Panc1 (cell line): ENCODE measurements at regions not wholly inside any gene's neighbourhood (a gene's known extent, or its start where the extent isn't known, plus 50 kb on each side); places are given as distances from the start of the nearest gene placed in this dataset.
"Not testable (repeated sequence)": the region's sequence is repeated elsewhere in the genome, so short reads cannot be mapped to it uniquely, and the experiment has no call there.

Source experiments
- CTCF ChIP-seq: fragments of 450-650 bp; IDR thresholded peaks from 2 replicates; pipeline ENCODE4 v1.5.1; 2017; ENCODE audit warnings: mild to moderate bottlenecking
- POLR2AphosphoS5 ChIP-seq: IDR thresholded peaks from 2 replicates; pipeline ENCODE4 v1.6.1; 2012; ENCODE audit warnings: mild to moderate bottlenecking, low read depth, low read length, moderate library complexity
- REST ChIP-seq, 2 experiments: IDR thresholded peaks; 2 replicates each; pipeline ENCODE4 v1.6.1; 2011 to 2012; ENCODE audit warnings: low read depth in 2 of 2, control low read depth in 1 of 2, low read length in 1 of 2, mild to moderate bottlenecking in 1 of 2, moderate library complexity in 1 of 2; ENCODE audit not compliant: insufficient read depth in 1 of 2
- SIN3A ChIP-seq: IDR thresholded peaks from 2 replicates; pipeline ENCODE4 v1.6.1; 2012; ENCODE audit warnings: low read depth, mild to moderate bottlenecking, low read length, moderate library complexity, borderline replicate concordance; ENCODE audit not compliant: insufficient read depth

GRCh38 chr5:74524767-74525166, 115.8 kb downstream of the ENC1 start:
- TF ChIP-seq CTCF; POLR2AphosphoS5; REST (IDR thresholded peaks at IDR 0.05; ENCODE audit: insufficient read depth in 1 of 2, low read depth in 2 of 2, low read length in 1 of 2); SIN3A: not testable (repeated sequence)
